Liver (tissue), 3 donors: ENCODE measurements at regions not wholly inside any gene's neighbourhood (a gene's known extent, or its start where the extent isn't known, plus 50 kb on each side); places are given as distances from the start of the nearest gene placed in this dataset.

Experiments
- CTCF ChIP-seq: fragments of 150-350 bp; IDR thresholded peaks from 2 replicates; pipeline ENCODE4 v1.5.1; 2017; ENCODE audit warnings: improper control_type of control experiment, low read depth, low read length; ENCODE audit not compliant: missing input control
- EGR1 ChIP-seq, 2 donors: IDR thresholded peaks; 2 replicates each; pipeline ENCODE4 v1.6.1; 2016 to 2018; ENCODE audit warnings: antibody characterized with exemption in 2 of 2, low read depth in 2 of 2
- FOXA1 ChIP-seq: IDR thresholded peaks from 2 replicates; pipeline ENCODE4 v1.6.1; 2016; ENCODE audit warnings: antibody characterized with exemption
- GABPA ChIP-seq, 2 donors: IDR thresholded peaks in 1 of 2; conservative IDR thresholded peaks in 1 of 2; 2 replicates each; pipeline ENCODE4 v1.6.1; 2016; ENCODE audit warnings: antibody characterized with exemption in 2 of 2, mild to moderate bottlenecking in 1 of 2, moderate library complexity in 1 of 2
- JUND ChIP-seq, 2 donors: IDR thresholded peaks; 2 replicates each; pipeline ENCODE4 v1.6.1; 2016; ENCODE audit warnings: antibody characterized with exemption in 2 of 2
- RAD21 ChIP-seq, 2 donors: IDR thresholded peaks; 2 replicates each; pipeline ENCODE4 v1.6.1; 2016; ENCODE audit warnings: antibody characterized with exemption in 2 of 2, mild to moderate bottlenecking in 2 of 2
- SP1 ChIP-seq: IDR thresholded peaks from 2 replicates; pipeline ENCODE4 v1.6.1; 2018; ENCODE audit warnings: antibody characterized with exemption, mild to moderate bottlenecking
- TAF1 ChIP-seq: conservative IDR thresholded peaks from 2 replicates; pipeline ENCODE4 v1.6.1; 2016; ENCODE audit warnings: antibody characterized with exemption, mild to moderate bottlenecking
- TF ChIP-seq, protein P1 (sequence below): IDR thresholded peaks from 2 replicates; pipeline ENCODE4 v1.6.1; 2016; ENCODE audit warnings: antibody characterized with exemption
- TF ChIP-seq, protein P2 (sequence below): IDR thresholded peaks from 2 replicates; pipeline ENCODE4 v1.6.1; 2016; ENCODE audit warnings: antibody characterized with exemption, mild to moderate bottlenecking
- donor health status: healthy.
- donor health status: healthy.

- TF ChIP-seq CTCF (no peak), EGR1 (IDR thresholded peaks at IDR 0.05; ENCODE audit: low read depth in 2 of 2) (no peak), RAD21 (IDR thresholded peaks at IDR 0.05) (no peak), GABPA (IDR thresholded peaks at IDR 0.05 in 1 of 2, conservative IDR thresholded peaks at IDR 0.05 in 1 of 2) (no peak), JUND (IDR thresholded peaks at IDR 0.05) (no peak), TAF1 (no peak), SP1 (no peak), FOXA1 (no peak)
- TF ChIP-seq, protein P1, sequence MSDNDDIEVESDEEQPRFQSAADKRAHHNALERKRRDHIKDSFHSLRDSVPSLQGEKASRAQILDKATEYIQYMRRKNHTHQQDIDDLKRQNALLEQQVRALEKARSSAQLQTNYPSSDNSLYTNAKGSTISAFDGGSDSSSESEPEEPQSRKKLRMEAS = no peak
- TF ChIP-seq, protein P2, sequence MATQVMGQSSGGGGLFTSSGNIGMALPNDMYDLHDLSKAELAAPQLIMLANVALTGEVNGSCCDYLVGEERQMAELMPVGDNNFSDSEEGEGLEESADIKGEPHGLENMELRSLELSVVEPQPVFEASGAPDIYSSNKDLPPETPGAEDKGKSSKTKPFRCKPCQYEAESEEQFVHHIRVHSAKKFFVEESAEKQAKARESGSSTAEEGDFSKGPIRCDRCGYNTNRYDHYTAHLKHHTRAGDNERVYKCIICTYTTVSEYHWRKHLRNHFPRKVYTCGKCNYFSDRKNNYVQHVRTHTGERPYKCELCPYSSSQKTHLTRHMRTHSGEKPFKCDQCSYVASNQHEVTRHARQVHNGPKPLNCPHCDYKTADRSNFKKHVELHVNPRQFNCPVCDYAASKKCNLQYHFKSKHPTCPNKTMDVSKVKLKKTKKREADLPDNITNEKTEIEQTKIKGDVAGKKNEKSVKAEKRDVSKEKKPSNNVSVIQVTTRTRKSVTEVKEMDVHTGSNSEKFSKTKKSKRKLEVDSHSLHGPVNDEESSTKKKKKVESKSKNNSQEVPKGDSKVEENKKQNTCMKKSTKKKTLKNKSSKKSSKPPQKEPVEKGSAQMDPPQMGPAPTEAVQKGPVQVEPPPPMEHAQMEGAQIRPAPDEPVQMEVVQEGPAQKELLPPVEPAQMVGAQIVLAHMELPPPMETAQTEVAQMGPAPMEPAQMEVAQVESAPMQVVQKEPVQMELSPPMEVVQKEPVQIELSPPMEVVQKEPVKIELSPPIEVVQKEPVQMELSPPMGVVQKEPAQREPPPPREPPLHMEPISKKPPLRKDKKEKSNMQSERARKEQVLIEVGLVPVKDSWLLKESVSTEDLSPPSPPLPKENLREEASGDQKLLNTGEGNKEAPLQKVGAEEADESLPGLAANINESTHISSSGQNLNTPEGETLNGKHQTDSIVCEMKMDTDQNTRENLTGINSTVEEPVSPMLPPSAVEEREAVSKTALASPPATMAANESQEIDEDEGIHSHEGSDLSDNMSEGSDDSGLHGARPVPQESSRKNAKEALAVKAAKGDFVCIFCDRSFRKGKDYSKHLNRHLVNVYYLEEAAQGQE = no peak
These were observed 186.4 kb upstream of the E2F7 start for GRCh38 chr12:77251799-77252198.
